Renal pelvis (tissue), 1 donor: ENCODE measurements at regions not wholly inside any gene's neighbourhood (a gene's known extent, or its start where the extent isn't known, plus 50 kb on each side); places are given as distances from the start of the nearest gene placed in this dataset.
"Not testable (repeated sequence)": the region's sequence is repeated elsewhere in the genome, so short reads cannot be mapped to it uniquely, and the experiment has no call there.

ENCODE experiments used
- DNase-seq: peaks from one replicate; pipeline ENCODE4 v3.0.0-alpha.2; 2013

DNA sequence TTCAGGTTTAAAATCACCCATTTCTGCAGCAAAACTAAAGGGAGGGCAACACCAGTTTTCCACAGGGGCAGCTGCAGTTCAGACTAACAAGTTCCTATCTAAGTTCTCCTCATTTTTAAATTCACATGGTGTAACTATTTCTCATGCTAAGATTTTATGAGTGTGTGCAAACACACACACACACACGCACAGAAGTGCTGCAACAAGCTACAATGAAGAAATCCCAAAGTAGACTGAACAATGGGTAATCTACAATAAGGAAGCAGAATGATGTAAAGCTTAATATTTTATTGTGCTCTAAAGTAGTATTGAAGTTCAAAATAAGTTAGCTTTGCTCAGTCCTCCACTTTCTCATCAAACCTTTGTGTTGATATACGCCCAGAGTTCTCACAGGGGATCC lies 140.8 kb upstream of the SPATA31A3 start:
- not testable (repeated sequence) for DNase-seq

DNA sequence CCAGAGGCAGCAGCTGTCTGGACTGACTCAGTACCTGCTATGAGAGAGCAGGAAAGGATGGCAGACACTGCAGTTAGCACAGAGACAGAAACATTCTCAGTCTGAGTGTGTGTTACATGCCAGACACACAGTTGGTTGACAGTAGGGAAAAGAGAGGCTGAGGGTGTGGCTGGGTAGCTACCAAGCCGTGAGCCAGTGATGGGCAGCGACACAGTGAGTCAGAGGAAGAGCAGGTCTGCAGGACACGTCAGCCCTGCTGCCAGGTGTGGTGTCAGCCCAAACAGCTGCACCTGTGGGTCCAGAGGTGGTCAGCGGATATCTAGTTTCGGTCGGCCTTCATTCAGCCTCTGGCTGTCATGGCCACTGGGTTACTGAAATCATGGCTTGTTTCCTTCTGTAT lies 124.4 kb upstream of the SPATA31A3 start:
- not testable (repeated sequence) for DNase-seq

GRCh38 chr9:67112148-67112547 lies 119.8 kb upstream of the SPATA31A3 start:
- not testable (repeated sequence) for DNase-seq

GRCh38 chr9:67111733-67112132 lies 119.4 kb upstream of the SPATA31A3 start:
- DNase-seq = not testable (repeated sequence)

GRCh38 chr9:67109859-67110258 lies 117.5 kb upstream of the SPATA31A3 start:
- not testable (repeated sequence) for DNase-seq

GRCh38 chr9:67106659-67107058 lies 114.3 kb upstream of the SPATA31A3 start:
- not testable (repeated sequence) for DNase-seq

- DNase-seq = not testable (repeated sequence)
Observed at GRCh38 chr9:67102506-67103276, 110.3 kb upstream of the SPATA31A3 start.

GRCh38 chr9:67091104-67091503 lies 98.8 kb upstream of the SPATA31A3 start:
- DNase-seq = not testable (repeated sequence)

- not testable (repeated sequence) for DNase-seq
Observed at GRCh38 chr9:67086862-67087261, 94.5 kb upstream of the SPATA31A3 start.

DNA sequence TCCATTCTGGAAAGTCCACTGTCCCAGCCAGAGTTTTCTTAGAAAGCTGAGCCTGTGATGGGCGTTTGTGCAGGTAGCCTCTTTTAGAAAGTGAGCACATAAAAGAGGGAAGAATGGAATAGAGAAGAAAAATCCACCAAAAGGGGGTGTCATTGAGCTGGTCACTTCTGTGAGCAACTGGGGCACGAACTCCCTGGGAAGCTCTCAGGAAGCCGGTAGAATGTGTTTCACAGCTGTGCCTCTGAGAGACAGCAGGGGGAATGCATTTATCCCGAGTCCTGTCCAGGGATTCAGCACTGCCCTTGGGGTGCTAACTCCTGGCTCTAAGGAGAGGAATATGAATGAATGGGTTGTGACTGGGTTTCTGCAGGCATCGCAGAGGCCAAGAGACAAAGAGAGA lies 73.8 kb upstream of the SPATA31A3 start:
- DNase-seq = not testable (repeated sequence)

GRCh38 chr9:67058898-67059715 lies 66.8 kb upstream of the SPATA31A3 start:
- DNase-seq = peak; percentile 8
